K562 (cell line): ENCODE measurements at regions not wholly inside any gene's neighbourhood (a gene's known extent, or its start where the extent isn't known, plus 50 kb on each side); places are given as distances from the start of the nearest gene placed in this dataset.

Experiments used
- IRF1 ChIP-seq: sonication (generic); formaldehyde crosslinking; IDR thresholded peaks from 2 replicates; pipeline ENCODE4 v1.8.0; 2022; ENCODE audit warnings: missing genetic modification reagents, mild to moderate bottlenecking, borderline replicate concordance
- MAX ChIP-seq: sonication (generic); formaldehyde crosslinking; IDR thresholded peaks from 2 replicates; pipeline ENCODE4 v1.9.0; 2022; ENCODE audit warnings: mild to moderate bottlenecking, missing genetic modification reagents
- MCM2 ChIP-seq: fragments of 450-650 bp; IDR thresholded peaks from 2 replicates; pipeline ENCODE4 v1.6.1; 2017; ENCODE audit warnings: low read depth, mild to moderate bottlenecking
- MEIS2 ChIP-seq: fragments of 450-650 bp; IDR thresholded peaks from 2 replicates; pipeline ENCODE4 v1.6.1; 2014; ENCODE audit warnings: mild to moderate bottlenecking; ENCODE audit not compliant: partially characterized antibody
- NCOA2 ChIP-seq, 2 experiments: fragments of 450-650 bp; IDR thresholded peaks; 2 replicates each; pipeline ENCODE4 v1.6.1; 2018; ENCODE audit warnings: mild to moderate bottlenecking in 2 of 2, moderate library complexity in 1 of 2; ENCODE audit not compliant: partially characterized antibody in 2 of 2
- RBM22 ChIP-seq: fragments of 200-400 bp; formaldehyde crosslinking; IDR thresholded peaks from 2 replicates; pipeline ENCODE4 v1.6.1; 2018; ENCODE audit warnings: low read length, low read depth; ENCODE audit not compliant: poor library complexity, severe bottlenecking
- REST ChIP-seq, 2 experiments: fragments of 450-650 bp; formaldehyde crosslinking in 1 of 2; IDR thresholded peaks; 2 replicates each; pipeline versions ENCODE4 v1.4.0 to v1.6.1; 2014 to 2020; ENCODE audit warnings: mild to moderate bottlenecking in 2 of 2, borderline replicate concordance in 1 of 2, low read depth in 1 of 2
- TEAD4 ChIP-seq, 2 experiments: sonication (generic) in 1 of 2; formaldehyde crosslinking in 1 of 2; IDR thresholded peaks; 2 replicates each; pipeline versions ENCODE4 v1.6.1 to v1.8.0; 2012 to 2022; ENCODE audit warnings: borderline replicate concordance in 1 of 2, inconsistent platforms in 1 of 2, low read length in 1 of 2, mild to moderate bottlenecking in 1 of 2, missing genetic modification reagents in 1 of 2
- ZNF12 ChIP-seq: sonication (generic); formaldehyde crosslinking; IDR thresholded peaks from 2 replicates; pipeline ENCODE4 v1.4.0; 2020; ENCODE audit warnings: mild to moderate bottlenecking, missing genetic modification reagents
- ZNF165 ChIP-seq: fragments of 250-450 bp; sonication (Bioruptor Pico); IDR thresholded peaks from 2 replicates; pipeline ENCODE4 v1.4.0; 2020; ENCODE audit warnings: borderline replicate concordance
- ZNF24 ChIP-seq: fragments of 450-650 bp; IDR thresholded peaks from 2 replicates; pipeline ENCODE4 v1.6.1; 2016
- ZNF274 ChIP-seq: IDR thresholded peaks from 2 replicates; pipeline ENCODE4 v1.6.1; 2011; ENCODE audit warnings: low read depth, mild to moderate bottlenecking, low read length, moderate library complexity, borderline replicate concordance
- ZNF586 ChIP-seq: fragments of 450-650 bp; formaldehyde crosslinking; conservative IDR thresholded peaks from 2 replicates; pipeline ENCODE4 v1.4.0; 2020; ENCODE audit warnings: mild to moderate bottlenecking, moderate library complexity
- ZNF668 ChIP-seq: fragments of 250-450 bp; sonication (Bioruptor Pico); IDR thresholded peaks from 2 replicates; pipeline ENCODE4 v1.8.0; 2022; ENCODE audit warnings: mild to moderate bottlenecking, inconsistent platforms
- TF ChIP-seq, protein P1 (sequence below): fragments of 250-450 bp; sonication (Bioruptor Pico); IDR thresholded peaks from 2 replicates; pipeline ENCODE4 v1.4.0; 2020; ENCODE audit warnings: borderline replicate concordance
- TF ChIP-seq, protein P2 (sequence below): sonication (generic); formaldehyde crosslinking; IDR thresholded peaks from 2 replicates; pipeline ENCODE4 v1.8.0; 2023; ENCODE audit warnings: mild to moderate bottlenecking, missing genetic modification reagents

GRCh38 chr1:14415396-14415795 is 183.1 kb upstream of the KAZN start (continued):
- TF ChIP-seq IRF1 (CRISPR knock-in tag) (no peak), ZNF274 (no peak), ZNF12 (CRISPR knock-in tag) (no peak), TEAD4 (IDR thresholded peaks at IDR 0.05; ENCODE audit: low read length) (peak; percentile 34), TEAD4 (CRISPR knock-in tag; IDR thresholded peaks at IDR 0.05; ENCODE audit: borderline replicate concordance) (no peak), MAX (CRISPR knock-in tag) (no peak), NCOA2 (IDR thresholded peaks at IDR 0.05; ENCODE audit: partially characterized antibody in 2 of 2) (no peak), ZNF24 (no peak), MEIS2 (no peak), ZNF586 (CRISPR knock-in tag) (no peak), MCM2 (no peak), REST (IDR thresholded peaks at IDR 0.05; ENCODE audit: borderline replicate concordance) (peak; percentile 38; the same call in 1 of the 2 replicates), REST (CRISPR knock-in tag; IDR thresholded peaks at IDR 0.05; ENCODE audit: low read depth) (no peak), ZNF165 (CRISPR knock-in tag) (no peak), ZNF668 (CRISPR knock-in tag) (no peak), RBM22 (no peak)
- TF ChIP-seq, protein P1, sequence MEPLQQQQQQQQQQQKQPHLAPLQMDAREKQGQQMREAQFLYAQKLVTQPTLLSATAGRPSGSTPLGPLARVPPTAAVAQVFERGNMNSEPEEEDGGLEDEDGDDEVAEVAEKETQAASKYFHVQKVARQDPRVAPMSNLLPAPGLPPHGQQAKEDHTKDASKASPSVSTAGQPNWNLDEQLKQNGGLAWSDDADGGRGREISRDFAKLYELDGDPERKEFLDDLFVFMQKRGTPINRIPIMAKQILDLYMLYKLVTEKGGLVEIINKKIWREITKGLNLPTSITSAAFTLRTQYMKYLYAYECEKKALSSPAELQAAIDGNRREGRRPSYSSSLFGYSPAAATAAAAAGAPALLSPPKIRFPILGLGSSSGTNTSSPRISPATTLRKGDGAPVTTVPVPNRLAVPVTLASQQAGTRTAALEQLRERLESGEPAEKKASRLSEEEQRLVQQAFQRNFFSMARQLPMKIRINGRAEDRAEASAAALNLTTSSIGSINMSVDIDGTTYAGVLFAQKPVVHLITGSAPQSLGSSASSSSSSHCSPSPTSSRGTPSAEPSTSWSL: no peak
- TF ChIP-seq, protein P2, sequence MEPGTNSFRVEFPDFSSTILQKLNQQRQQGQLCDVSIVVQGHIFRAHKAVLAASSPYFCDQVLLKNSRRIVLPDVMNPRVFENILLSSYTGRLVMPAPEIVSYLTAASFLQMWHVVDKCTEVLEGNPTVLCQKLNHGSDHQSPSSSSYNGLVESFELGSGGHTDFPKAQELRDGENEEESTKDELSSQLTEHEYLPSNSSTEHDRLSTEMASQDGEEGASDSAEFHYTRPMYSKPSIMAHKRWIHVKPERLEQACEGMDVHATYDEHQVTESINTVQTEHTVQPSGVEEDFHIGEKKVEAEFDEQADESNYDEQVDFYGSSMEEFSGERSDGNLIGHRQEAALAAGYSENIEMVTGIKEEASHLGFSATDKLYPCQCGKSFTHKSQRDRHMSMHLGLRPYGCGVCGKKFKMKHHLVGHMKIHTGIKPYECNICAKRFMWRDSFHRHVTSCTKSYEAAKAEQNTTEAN: no peak
